ENCODE measurements at regions not wholly inside any gene's neighbourhood (a gene's known extent, or its start where the extent isn't known, plus 50 kb on each side); places are given as distances from the start of the nearest gene placed in this dataset.

DNA sequence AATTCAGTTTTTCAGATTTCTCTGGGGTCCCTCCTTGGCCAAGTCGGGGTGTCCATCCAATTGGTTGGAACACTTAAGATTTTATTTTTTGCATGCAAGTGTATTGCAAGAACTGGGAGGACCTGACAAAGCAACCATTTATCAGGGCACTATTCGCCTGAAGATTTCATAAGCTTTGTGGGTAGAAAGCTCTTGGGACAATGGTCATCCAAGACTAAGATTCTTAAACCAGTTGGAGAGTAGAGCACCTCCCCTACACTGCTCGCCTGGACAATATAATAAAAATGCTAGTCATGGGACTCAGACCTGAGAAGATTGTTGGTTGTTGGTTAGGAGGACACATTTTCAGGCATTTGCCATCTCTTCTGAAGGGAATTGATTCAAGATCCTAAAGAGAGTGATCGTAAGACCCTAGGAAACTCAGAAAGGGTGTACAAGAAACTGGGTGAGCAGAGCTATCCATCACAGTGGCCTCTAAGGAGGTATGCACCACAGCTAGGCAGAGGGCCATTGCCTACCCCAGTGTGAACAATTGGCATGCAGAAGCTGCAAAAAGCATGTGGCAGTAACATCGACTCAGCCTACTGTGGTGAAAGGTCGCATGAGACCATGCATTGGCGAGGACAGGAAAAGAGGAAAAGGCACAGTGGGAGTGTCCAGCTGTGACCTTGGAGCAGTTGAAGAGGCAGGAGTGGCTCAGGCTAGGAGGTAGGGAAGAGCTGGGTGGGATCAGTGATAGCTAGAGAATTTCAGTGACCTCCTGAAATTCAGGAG lies 1235.3 kb upstream of the AUTS2 start:
- Histone ChIP-seq H2BK5ac (ENCODE audit: low read depth, low read length) (no peak overlapping the region), H3K36me3 (ENCODE audit: control insufficient read depth in 2 of 4, insufficient read depth in 4 of 4, low read length in 3 of 4) (no peaks in the 10 kb centered on the region), H3K27ac (ENCODE audit: low read depth, low read length) (no peak overlapping the region), H3K18ac (ENCODE audit: extremely low read depth, low read length) (no peak overlapping the region), H3K27me3 (replicated peaks in 1 of 4; ENCODE audit: control insufficient read depth in 3 of 4, extremely low read depth in 1 of 4, insufficient read depth in 3 of 4, low read length in 3 of 4) (no peaks in the 10 kb centered on the region), H4K91ac (replicated peaks; ENCODE audit: insufficient read length, low read length) (no peak overlapping the region), H3K79me1 (ENCODE audit: low read depth, low read length) (no peaks in the 10 kb centered on the region), H2AFZ (ENCODE audit: low read length) (peak overlapping the region; percentile 26; the same call in 1 of the 2 replicates), H3K4me3 (ENCODE audit: extremely low read depth in 1 of 4, insufficient read depth in 2 of 4, low read depth in 3 of 4, low read length in 4 of 4) (no peak overlapping the region), H3K4me1 (replicated peaks in 1 of 4; ENCODE audit: control insufficient read depth in 3 of 4, insufficient read depth in 4 of 4, low read length in 3 of 4) (0 out of 7 replicates have a peak, but pooled peaks cover 0 to 2% (median 0%) of the 10 kb centered on the region in 4 experiments), H2BK120ac (replicated peaks; ENCODE audit: low read depth, low read length) (no peak overlapping the region), H3K23me2 (ENCODE audit: low read depth, low read length) (no peaks in the 10 kb centered on the region), H3K9me3 (ENCODE audit: insufficient read depth in 2 of 2, low read depth in 1 of 2, low read length in 1 of 2) (no peaks in the 10 kb centered on the region), H2BK20ac (ENCODE audit: low read length) (no peak overlapping the region), H2AK5ac (ENCODE audit: low read depth, low read length) (no peak overlapping the region), H2BK15ac (ENCODE audit: low read length) (no peak overlapping the region), H3K14ac (ENCODE audit: insufficient read length) (no peak overlapping the region), H3K9ac (replicated peaks in 1 of 4; ENCODE audit: extremely low read depth in 1 of 4, low read depth in 3 of 4, low read length in 3 of 4) (no peak overlapping the region), H3K79me2 (ENCODE audit: control insufficient read depth in 1 of 2, insufficient read depth in 2 of 2, low read length in 2 of 2) (no peaks in the 10 kb centered on the region), H3K56ac (replicated peaks; ENCODE audit: insufficient read length, low read depth, low read length) (no peak overlapping the region), H3K23ac (ENCODE audit: insufficient read length) (no peak overlapping the region), H4K20me1 (replicated peaks in 1 of 2; ENCODE audit: control insufficient read depth in 1 of 2, insufficient read depth in 2 of 2, low read length in 2 of 2) (no peaks in the 10 kb centered on the region), H4K5ac (ENCODE audit: insufficient read length, low read depth, low read length) (no peak overlapping the region), H2BK12ac (ENCODE audit: low read depth, low read length) (no peak overlapping the region), H3K4ac (replicated peaks; ENCODE audit: insufficient read length, low read depth, low read length) (no peak overlapping the region), H4K8ac (ENCODE audit: extremely low read depth, insufficient read depth, low read length) (no peak overlapping the region), H3K4me2 (ENCODE audit: insufficient read depth in 1 of 2, low read depth in 2 of 2, low read length in 2 of 2) (no peak overlapping the region)
- no peak for DNase-seq (ENCODE audit: low read depth in 1 of 2, low spot score in 2 of 2)
- TF ChIP-seq FOSL1 (IDR thresholded peaks at IDR 0.05; ENCODE audit: insufficient read depth, low read depth, low read length) (no peak), EZH2 (IDR thresholded peaks at IDR 0.05; ENCODE audit: low read depth, low read length, severe bottlenecking) (no peak), HDAC6 (IDR thresholded peaks at IDR 0.05; ENCODE audit: low read depth, low read length) (no peak), CBX8 (IDR thresholded peaks at IDR 0.05; ENCODE audit: borderline replicate concordance, low read depth, low read length) (no peak), ASH2L (IDR thresholded peaks at IDR 0.05; ENCODE audit: low read length) (no peak), BACH1 (IDR thresholded peaks at IDR 0.05; ENCODE audit: low read length) (no peak), CHD1 (IDR thresholded peaks at IDR 0.05; ENCODE audit: low read depth, low read length) (no peak), SP4 (IDR thresholded peaks at IDR 0.05; ENCODE audit: low read length) (no peak)
- TF ChIP-seq, protein P1, sequence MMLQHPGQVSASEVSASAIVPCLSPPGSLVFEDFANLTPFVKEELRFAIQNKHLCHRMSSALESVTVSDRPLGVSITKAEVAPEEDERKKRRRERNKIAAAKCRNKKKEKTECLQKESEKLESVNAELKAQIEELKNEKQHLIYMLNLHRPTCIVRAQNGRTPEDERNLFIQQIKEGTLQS (IDR thresholded peaks at IDR 0.05; ENCODE audit: insufficient read depth, low read depth, low read length): no peak
- FAIRE-seq: no peak
- ChIA-PET CTCF (ENCODE audit: partially characterized antibody) (no interaction called here), POLR2A (ENCODE audit: partially characterized antibody) (no interaction called here)
- WGBS, 2 experiments (ENCODE audit: extremely low coverage in 1 of 2, insufficient coverage in 1 of 2, insufficient read length in 1 of 2, insufficient replicate concordance in 2 of 2, low coverage in 1 of 2, low lambda C conversion rate in 2 of 2, missing lambda C conversion rate in 1 of 2): 77% methylated on average over 7 of the region's 7 CpGs; no CpG with 5 or more reads in 1 of the 2 experiments

Measured in H1 (cell line).